GM19397 (cell line): ENCODE measurements at regions not wholly inside any gene's neighbourhood (a gene's known extent, or its start where the extent isn't known, plus 50 kb on each side); places are given as distances from the start of the nearest gene placed in this dataset.
"Not testable (repeated sequence)": the region's sequence is repeated elsewhere in the genome, so short reads cannot be mapped to it uniquely, and the experiment has no call there.

Experiments used
- ATAC-seq: cut with Tn5 transposase; IDR thresholded peaks from one replicate; pipeline ENCODE4 v1.9.1; 2021; ENCODE audit warnings: mild to moderate bottlenecking, moderate library complexity; ENCODE audit not compliant: unreplicated experiment

GRCh38 chr1:70667494-70668170 lies 256.6 kb downstream of the CTH start:
- ATAC-seq = no peak

- no peak for ATAC-seq
These were observed 259.9 kb downstream of the CTH start for GRCh38 chr1:70671006-70671405.

GRCh38 chr1:70672442-70672888 lies 261.4 kb downstream of the CTH start:
- no peak for ATAC-seq

GRCh38 chr1:70674941-70675685 lies 264.0 kb downstream of the CTH start:
- ATAC-seq = no peak

- peak; percentile 67 for ATAC-seq
These were observed 264.7 kb downstream of the CTH start for GRCh38 chr1:70675737-70676156.

GRCh38 chr1:70685300-70686286 lies 274.5 kb downstream of the CTH start:
- ATAC-seq = peak; percentile 99

GRCh38 chr1:70688580-70688979 lies 277.5 kb downstream of the CTH start:
- no peak for ATAC-seq

GRCh38 chr1:70706381-70707037 lies 295.4 kb downstream of the CTH start:
- no peak for ATAC-seq

- ATAC-seq = no peak
These were observed 296.1 kb downstream of the CTH start for GRCh38 chr1:70707214-70707613.

GRCh38 chr1:70714149-70714548 lies 303.1 kb downstream of the CTH start:
- ATAC-seq = no peak

- ATAC-seq = no peak
These were observed 306.1 kb downstream of the CTH start for GRCh38 chr1:70717211-70717610.

- ATAC-seq = no peak
These were observed 306.6 kb downstream of the CTH start for GRCh38 chr1:70717656-70718055.

- ATAC-seq = no peak
These were observed 307.1 kb downstream of the CTH start for GRCh38 chr1:70718086-70718630.

- no peak for ATAC-seq
These were observed 308.1 kb downstream of the CTH start for GRCh38 chr1:70719154-70719553.

GRCh38 chr1:70720109-70720508 lies 309.0 kb downstream of the CTH start:
- no peak for ATAC-seq

- no peak for ATAC-seq
These were observed 309.5 kb downstream of the CTH start for GRCh38 chr1:70720521-70720920.

GRCh38 chr1:70727886-70728489 lies 316.9 kb downstream of the CTH start:
- ATAC-seq = no peak

- not testable (repeated sequence) for ATAC-seq
These were observed 311.1 kb downstream of the PTGER3 start for GRCh38 chr1:70736518-70736917.

GRCh38 chr1:70737125-70737524 lies 310.5 kb downstream of the PTGER3 start:
- ATAC-seq = no peak

- ATAC-seq = no peak
These were observed 309.0 kb downstream of the PTGER3 start for GRCh38 chr1:70738624-70739023.
